Heart left ventricle (tissue), 16 donors: ENCODE measurements at regions not wholly inside any gene's neighbourhood (a gene's known extent, or its start where the extent isn't known, plus 50 kb on each side); places are given as distances from the start of the nearest gene placed in this dataset.

Experiments used
- ATAC-seq, 4 donors: fragments of 200-7000 bp; cut with Tn5 transposase; one replicate each; pipeline ENCODE4 v1.9.1; 2020 to 2022; ENCODE audit warnings: moderate library complexity in 4 of 4, mild to moderate bottlenecking in 3 of 4, moderate number of reproducible peaks in 1 of 4
- DNase-seq, 5 donors: peaks; one replicate each; pipeline ENCODE4 v3.0.0-alpha.2; 2020
- H3K27ac ChIP-seq, 12 donors: fragments of 200-600 bp; sonication (generic) in 4 of 12; one replicate each; pipeline versions ENCODE4 v1.5.0 to v1.8.0; 2016 to 2022; ENCODE audit warnings: mild to moderate bottlenecking in 2 of 12
- H3K27me3 ChIP-seq, 9 donors: fragments of 200-600 bp; sonication (generic) in 2 of 9; one replicate each; pipeline versions ENCODE4 v1.5.1 to v1.8.0; 2016 to 2022; ENCODE audit warnings: mild to moderate bottlenecking in 3 of 9
- H3K36me3 ChIP-seq, 9 donors: fragments of 200-600 bp; sonication (generic) in 2 of 9; one replicate each; pipeline versions ENCODE4 v1.5.0 to v1.8.0; 2018 to 2022; ENCODE audit warnings: mild to moderate bottlenecking in 2 of 9
- H3K4me1 ChIP-seq, 12 donors: fragments of 200-600 bp; sonication (generic) in 4 of 12; one replicate each; pipeline versions ENCODE4 v1.5.0 to v1.8.0; 2016 to 2022; ENCODE audit warnings: mild to moderate bottlenecking in 3 of 12
- H3K4me3 ChIP-seq, 12 donors: fragments of 200-600 bp; sonication (generic) in 4 of 12; one replicate each; pipeline versions ENCODE4 v1.5.0 to v1.8.0; 2017 to 2022; ENCODE audit warnings: mild to moderate bottlenecking in 9 of 12, moderate library complexity in 4 of 12
- H3K9me3 ChIP-seq, 12 donors: fragments of 200-600 bp; sonication (generic) in 4 of 12; one replicate each; pipeline versions ENCODE4 v1.5.0 to v1.8.0; 2016 to 2022; ENCODE audit warnings: mild to moderate bottlenecking in 1 of 12
- POLR2A ChIP-seq, 2 donors: fragments of 450-650 bp; IDR thresholded peaks; one replicate each; pipeline ENCODE4 v1.6.1; 2017; ENCODE audit warnings: antibody characterized with exemption in 2 of 2, mild to moderate bottlenecking in 2 of 2, moderate library complexity in 2 of 2
- WGBS, 4 donors: extraction: QIAGEN DNeasy Blood & Tissue Kit in 2 of 4; methylation state at CpG; one replicate each; pipeline versions ENCODE4 v1.1.5 to v1.1.7; 2013 to 2018; 5-methylcytosine and 5-hydroxymethylcytosine counted together
- intact Hi-C, 10 donors: fragments of 100-400 bp; cut with DNase I; formaldehyde crosslinking; loops; one replicate each; pipeline versions ENCODE4 v1.11.1 to v1.14.2; 2022
- TF ChIP-seq, protein P1 (sequence below), 12 donors: fragments of 200-600 bp; sonication (generic) in 4 of 12; IDR thresholded peaks; one replicate each; pipeline versions ENCODE4 v1.5.0 to v1.8.0; 2018 to 2022; ENCODE audit warnings: antibody characterized with exemption in 12 of 12, mild to moderate bottlenecking in 5 of 12
- donor health status: ischemic (EF 13 %, LVEDD 7.1; RV severe dilation, severe dysfunction).
- donor health status: healthy with polysubstance abuse.
- donor health status: DM: no; HTN: yes; CAD: no.
- donor health status: DM: no; HTN: no; CAD: no.
- donor health status: ischemic (EF 25% LVEDD 6.9; RV normal size, moderate dysfunction).
- donor health status: ischemic (EF 25% LVEDD 5.7; RV mildly dilated, moderate dysfunction).
- donor health status: healthy.
- donor health status: DM: yes; HTN: yes; CAD: no.
- donor health status: ischemic (EF 35%, LVEDD 5.7; RV mildly dilated, moderate dysfunction).
- donor health status: nonischemic (EF 11% LVEDD 7.7; RV severe dilation, severe dysfunction).
- donor health status: DM: yes; HTN: yes; CAD: no.
- donor health status: PGD.
- donor health status: ischemic (EF 29% LVEDD 5.4; RV normal size, mild dysfunction).
- donor health status: nonischemic (EF 23%, LVEDD 6.1; RV moderate dilation, normal function).

DNA sequence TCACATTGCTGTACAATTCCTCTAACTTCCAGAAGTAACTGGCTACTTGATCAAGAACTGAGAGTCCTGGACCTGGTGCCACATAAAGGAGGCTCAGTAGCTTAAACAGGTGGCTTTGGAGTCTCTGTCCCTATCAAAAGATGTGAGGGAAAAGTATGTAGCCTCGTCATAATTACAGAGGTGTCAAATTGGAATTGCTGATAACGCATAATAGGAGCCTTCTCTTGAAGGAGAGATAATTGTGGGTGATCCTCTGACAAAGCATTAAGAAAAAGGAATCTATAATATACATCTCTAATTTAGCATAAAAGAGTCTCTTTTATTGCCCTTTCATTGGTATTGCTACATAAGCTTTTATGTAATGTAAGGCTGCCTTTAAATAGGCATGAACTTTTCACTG lies 1246.4 kb upstream of the CDH9 start:
- intact Hi-C loops = no loop called here
- H3K36me3 ChIP-seq = no peaks in the 10 kb centered on the region
- 64 to 78% (median 69%) methylated on average over 2 of the region's 2 CpGs for WGBS, 4 donors
- TF ChIP-seq, protein P1, sequence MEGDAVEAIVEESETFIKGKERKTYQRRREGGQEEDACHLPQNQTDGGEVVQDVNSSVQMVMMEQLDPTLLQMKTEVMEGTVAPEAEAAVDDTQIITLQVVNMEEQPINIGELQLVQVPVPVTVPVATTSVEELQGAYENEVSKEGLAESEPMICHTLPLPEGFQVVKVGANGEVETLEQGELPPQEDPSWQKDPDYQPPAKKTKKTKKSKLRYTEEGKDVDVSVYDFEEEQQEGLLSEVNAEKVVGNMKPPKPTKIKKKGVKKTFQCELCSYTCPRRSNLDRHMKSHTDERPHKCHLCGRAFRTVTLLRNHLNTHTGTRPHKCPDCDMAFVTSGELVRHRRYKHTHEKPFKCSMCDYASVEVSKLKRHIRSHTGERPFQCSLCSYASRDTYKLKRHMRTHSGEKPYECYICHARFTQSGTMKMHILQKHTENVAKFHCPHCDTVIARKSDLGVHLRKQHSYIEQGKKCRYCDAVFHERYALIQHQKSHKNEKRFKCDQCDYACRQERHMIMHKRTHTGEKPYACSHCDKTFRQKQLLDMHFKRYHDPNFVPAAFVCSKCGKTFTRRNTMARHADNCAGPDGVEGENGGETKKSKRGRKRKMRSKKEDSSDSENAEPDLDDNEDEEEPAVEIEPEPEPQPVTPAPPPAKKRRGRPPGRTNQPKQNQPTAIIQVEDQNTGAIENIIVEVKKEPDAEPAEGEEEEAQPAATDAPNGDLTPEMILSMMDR (IDR thresholded peaks at IDR 0.05) = no peak
- no peak for TF ChIP-seq POLR2A (IDR thresholded peaks at IDR 0.05)
- no peak overlapping the region for H3K4me3 ChIP-seq
- peaks cover 0 to 4% (median 0%) of the 10 kb centered on the region in 12 donors for H3K9me3 ChIP-seq
- no peaks in the 10 kb centered on the region for H3K4me1 ChIP-seq
- no peak overlapping the region for H3K27ac ChIP-seq
- no peak for ATAC-seq
- DNase-seq = no peak
- no peaks in the 10 kb centered on the region for H3K27me3 ChIP-seq

DNA sequence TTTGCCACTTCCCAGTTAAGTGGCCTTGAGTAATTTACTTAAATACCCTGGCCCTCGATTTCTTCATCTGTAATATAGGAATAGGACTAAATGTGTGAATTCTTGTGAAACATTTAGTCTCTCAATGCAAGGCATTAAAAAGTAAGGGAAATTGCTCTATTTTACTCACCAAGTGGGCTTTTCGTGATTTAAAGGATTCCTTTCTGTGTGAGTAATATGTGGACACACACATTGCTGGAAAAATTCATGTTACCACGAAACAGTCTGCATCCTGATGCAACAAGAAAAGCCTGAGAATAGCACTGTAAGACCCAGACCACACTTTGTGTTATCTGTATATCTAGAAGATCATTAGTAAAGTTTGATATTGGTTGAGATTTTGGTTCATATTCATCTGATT lies 1243.0 kb upstream of the CDH9 start:
- intact Hi-C loops = no loop called here
- 51 to 64% (median 52%) methylated on average over 3 of the region's 3 CpGs for WGBS, 4 donors
- ATAC-seq = no peak
- H3K4me3 ChIP-seq = no peak overlapping the region
- peaks cover 0 to 6% (median 0%) of the 10 kb centered on the region in 12 donors for H3K9me3 ChIP-seq
- H3K27me3 ChIP-seq = no peaks in the 10 kb centered on the region
- no peak overlapping the region for H3K27ac ChIP-seq
- no peaks in the 10 kb centered on the region for H3K4me1 ChIP-seq
- no peak for TF ChIP-seq POLR2A (IDR thresholded peaks at IDR 0.05)
- TF ChIP-seq, protein P1 (IDR thresholded peaks at IDR 0.05) = no peak
- H3K36me3 ChIP-seq = no peaks in the 10 kb centered on the region
- DNase-seq = no peak

DNA sequence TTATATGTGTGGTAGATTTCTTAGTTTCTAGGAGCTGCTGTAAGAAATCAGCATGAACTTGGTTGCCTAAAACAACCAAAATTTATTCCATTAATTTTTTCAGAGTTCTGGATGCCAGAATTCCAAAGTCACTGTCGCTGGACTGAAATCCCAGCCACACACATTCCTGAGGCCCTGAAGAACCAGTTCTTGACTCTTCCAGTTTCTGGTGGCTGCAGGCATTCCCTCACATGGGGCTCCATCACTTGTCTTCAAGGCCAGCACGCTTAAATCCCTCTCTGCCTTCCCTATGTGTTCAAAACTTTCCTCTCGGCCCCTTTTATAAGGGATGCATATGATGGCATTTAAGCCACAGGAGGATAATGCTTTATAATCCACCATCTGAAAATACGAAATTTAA lies 1237.5 kb upstream of the CDH9 start:
- TF ChIP-seq POLR2A (IDR thresholded peaks at IDR 0.05) = no peak
- TF ChIP-seq, protein P1 (IDR thresholded peaks at IDR 0.05) = no peak
- ATAC-seq (no peak), DNase-seq (no peak)
- peaks cover 0 to 6% (median 0%) of the 10 kb centered on the region in 12 donors for H3K9me3 ChIP-seq
- H3K27ac ChIP-seq = no peak overlapping the region
- 66% methylated on average over 4 of the region's 4 CpGs for WGBS, 4 donors
- no peaks in the 10 kb centered on the region for H3K36me3 ChIP-seq
- H3K27me3 ChIP-seq = no peaks in the 10 kb centered on the region
- H3K4me1 ChIP-seq = no peaks in the 10 kb centered on the region
- no peak overlapping the region for H3K4me3 ChIP-seq
- intact Hi-C loops = no loop called here

DNA sequence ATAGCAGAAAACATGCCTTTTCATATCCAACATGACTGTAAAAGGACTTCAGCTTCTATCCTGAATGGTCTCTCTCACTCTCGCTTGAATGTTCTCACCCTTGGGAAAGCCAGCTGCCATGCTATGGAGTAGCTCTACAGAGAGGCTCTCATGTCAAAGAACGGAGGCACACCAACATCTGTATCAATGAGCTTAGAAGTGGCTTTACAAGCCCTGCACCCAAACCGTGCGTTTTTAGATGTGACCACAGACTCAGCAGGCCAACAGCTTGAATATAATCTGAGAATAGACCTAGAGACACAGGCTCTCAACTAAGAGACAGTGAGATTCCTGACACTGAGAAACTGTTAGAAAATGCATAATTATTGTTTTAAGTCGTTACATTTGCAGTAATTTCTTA lies 1231.6 kb upstream of the CDH9 start:
- H3K4me1 ChIP-seq = no peaks in the 10 kb centered on the region
- WGBS, 4 donors = 71 to 83% (median 75%) methylated on average over 5 of the region's 5 CpGs
- peaks cover 0 to 12% (median 0%) of the 10 kb centered on the region in 12 donors for H3K9me3 ChIP-seq
- TF ChIP-seq, protein P1 (IDR thresholded peaks at IDR 0.05) = no peak
- TF ChIP-seq POLR2A (IDR thresholded peaks at IDR 0.05) = no peak
- no peak overlapping the region for H3K27ac ChIP-seq
- H3K4me3 ChIP-seq = no peak overlapping the region
- no peak for DNase-seq
- H3K36me3 ChIP-seq = no peaks in the 10 kb centered on the region
- no peak for ATAC-seq
- intact Hi-C loops = no loop called here
- no peaks in the 10 kb centered on the region for H3K27me3 ChIP-seq
